IPS-20b (cell line): ENCODE measurements at regions not wholly inside any gene's neighbourhood (a gene's known extent, or its start where the extent isn't known, plus 50 kb on each side); places are given as distances from the start of the nearest gene placed in this dataset.

ENCODE experiments used
- H3K27ac ChIP-seq: one replicate; pipeline ENCODE4 v1.5.1; 2013; ENCODE audit warnings: low read length
- H3K27me3 ChIP-seq: 2 replicates; pipeline ENCODE4 v1.6.1; 2013; ENCODE audit warnings: mild to moderate bottlenecking, low read length, inconsistent platforms; ENCODE audit not compliant: insufficient read depth
- H3K36me3 ChIP-seq: 2 replicates; pipeline ENCODE4 v1.6.1; 2013; ENCODE audit warnings: low read depth, mild to moderate bottlenecking, inconsistent platforms, low read length, moderate library complexity; ENCODE audit not compliant: insufficient read depth
- H3K4me1 ChIP-seq: 2 replicates; pipeline ENCODE4 v1.6.1; 2013; ENCODE audit warnings: mild to moderate bottlenecking, control low read depth, inconsistent platforms, low read length, moderate library complexity; ENCODE audit not compliant: insufficient read depth
- H3K4me3 ChIP-seq: 2 replicates; pipeline ENCODE4 v1.5.1; 2013; ENCODE audit warnings: mild to moderate bottlenecking, low read length, inconsistent platforms
- H3K9ac ChIP-seq: 2 replicates; pipeline ENCODE4 v1.6.1; 2013; ENCODE audit warnings: low read depth, mild to moderate bottlenecking, inconsistent platforms, low read length, moderate library complexity
- H3K9me3 ChIP-seq: 2 replicates; pipeline ENCODE4 v1.6.1; 2013; ENCODE audit warnings: mild to moderate bottlenecking, low read depth, low read length, inconsistent platforms; ENCODE audit not compliant: insufficient read depth

DNA sequence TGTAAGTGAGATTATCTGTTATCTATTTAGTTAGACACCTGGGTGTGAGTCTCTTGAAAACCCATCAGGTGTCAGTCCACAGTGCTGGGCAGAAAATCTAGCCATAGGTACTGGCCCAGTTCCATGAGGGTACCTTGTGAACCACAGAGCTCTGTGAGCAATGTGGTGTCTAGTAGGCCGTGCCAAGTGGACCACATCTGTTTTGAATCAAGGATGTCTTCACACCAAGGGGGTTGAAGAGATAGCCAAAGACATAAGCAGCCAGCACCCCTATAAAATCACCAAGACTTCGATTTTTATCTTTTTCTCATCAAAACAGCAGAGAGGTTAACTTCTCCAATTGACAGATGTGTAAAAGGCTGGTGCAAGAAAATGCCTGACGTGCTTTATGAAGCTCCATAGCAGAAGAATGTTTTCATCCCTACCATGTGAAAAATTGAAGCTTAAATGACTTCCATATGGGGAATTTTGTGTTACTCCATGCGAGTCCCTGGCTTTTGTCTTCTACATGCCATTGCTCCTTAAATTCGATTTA lies 368.7 kb downstream of the HAO1 start:
- no peaks in the 10 kb centered on the region for H3K4me1 ChIP-seq
- no peaks in the 10 kb centered on the region for H3K36me3 ChIP-seq
- H3K9ac ChIP-seq: no peak overlapping the region
- H3K27me3 ChIP-seq: no peaks in the 10 kb centered on the region
- H3K9me3 ChIP-seq: no peaks in the 10 kb centered on the region
- no peak overlapping the region for H3K4me3 ChIP-seq
- no peak overlapping the region for H3K27ac ChIP-seq

DNA sequence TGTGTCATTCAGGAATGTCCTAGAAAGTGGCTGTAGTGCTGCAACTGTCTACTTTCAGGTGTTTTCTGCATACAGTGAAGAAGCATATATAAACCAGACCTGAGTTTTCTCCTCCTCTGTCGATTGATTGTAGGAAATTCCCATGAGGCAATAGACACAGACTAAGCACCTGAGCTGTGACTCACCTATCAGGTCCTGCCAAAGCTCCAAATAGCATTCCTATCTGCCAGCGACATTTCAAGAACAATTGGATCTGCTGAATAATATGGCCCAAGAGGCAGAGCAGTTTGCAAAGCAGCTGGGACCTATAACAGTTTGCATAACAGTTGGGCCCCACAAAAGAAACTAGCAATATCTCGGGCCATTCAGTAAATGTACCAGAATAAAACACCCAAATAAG lies 360.4 kb downstream of the HAO1 start:
- no peaks in the 10 kb centered on the region for H3K27me3 ChIP-seq
- H3K9me3 ChIP-seq: no peaks in the 10 kb centered on the region
- no peak overlapping the region for H3K27ac ChIP-seq
- no peaks in the 10 kb centered on the region for H3K36me3 ChIP-seq
- H3K4me1 ChIP-seq: no peaks in the 10 kb centered on the region
- H3K4me3 ChIP-seq: no peak overlapping the region
- H3K9ac ChIP-seq: no peak overlapping the region

DNA sequence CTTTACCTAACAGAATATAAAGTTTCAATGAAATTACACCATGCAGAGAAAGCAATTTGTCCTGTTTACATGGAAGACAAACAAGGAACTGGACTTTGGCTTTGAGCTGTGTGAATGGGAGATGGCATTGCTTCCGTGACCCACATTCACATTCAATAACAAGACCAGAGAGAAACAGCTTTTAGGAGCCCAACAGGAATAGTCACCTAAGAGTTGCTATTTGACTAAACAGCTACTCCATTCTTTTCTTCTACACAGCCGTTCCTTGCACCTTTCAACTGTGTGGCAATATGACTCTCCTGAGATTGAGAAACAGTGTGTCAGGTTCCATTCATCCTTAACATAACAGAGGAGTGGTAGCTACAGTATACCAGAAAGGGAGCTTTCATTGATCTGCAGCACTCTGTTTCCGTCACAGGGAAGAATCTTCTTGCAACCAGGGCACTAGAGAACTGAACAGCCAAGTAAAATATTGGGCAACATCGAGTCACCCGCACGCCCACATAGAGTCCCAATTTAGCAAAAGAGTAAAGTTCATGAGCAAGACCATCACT lies 355.1 kb downstream of the HAO1 start:
- Histone ChIP-seq H3K4me1 (no peaks in the 10 kb centered on the region), H3K9ac (no peak overlapping the region), H3K9me3 (no peaks in the 10 kb centered on the region), H3K27ac (no peak overlapping the region), H3K27me3 (no peaks in the 10 kb centered on the region), H3K36me3 (no peaks in the 10 kb centered on the region), H3K4me3 (no peak overlapping the region)

DNA sequence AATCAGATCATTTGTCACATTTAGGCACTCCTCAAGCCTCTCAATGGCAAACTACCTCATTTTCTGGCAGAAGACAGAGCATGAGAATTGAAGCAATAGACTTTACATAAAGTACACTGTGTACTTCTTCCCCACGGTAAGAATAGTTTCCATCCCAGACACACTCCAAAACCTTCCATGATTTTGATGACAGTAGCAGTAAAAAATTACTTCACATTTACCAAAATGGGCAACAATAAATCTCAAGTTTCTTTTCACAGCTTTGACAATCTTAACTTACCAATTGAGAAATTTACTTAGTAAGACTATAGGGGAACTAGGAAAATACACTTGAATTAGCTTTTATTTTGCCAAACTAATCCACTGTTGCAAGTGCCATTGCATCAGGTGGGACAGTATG lies 353.8 kb downstream of the HAO1 start:
- Histone ChIP-seq H3K27me3 (no peaks in the 10 kb centered on the region), H3K36me3 (no peaks in the 10 kb centered on the region), H3K4me3 (no peak overlapping the region), H3K4me1 (no peaks in the 10 kb centered on the region), H3K27ac (no peak overlapping the region), H3K9ac (no peak overlapping the region), H3K9me3 (no peaks in the 10 kb centered on the region)

DNA sequence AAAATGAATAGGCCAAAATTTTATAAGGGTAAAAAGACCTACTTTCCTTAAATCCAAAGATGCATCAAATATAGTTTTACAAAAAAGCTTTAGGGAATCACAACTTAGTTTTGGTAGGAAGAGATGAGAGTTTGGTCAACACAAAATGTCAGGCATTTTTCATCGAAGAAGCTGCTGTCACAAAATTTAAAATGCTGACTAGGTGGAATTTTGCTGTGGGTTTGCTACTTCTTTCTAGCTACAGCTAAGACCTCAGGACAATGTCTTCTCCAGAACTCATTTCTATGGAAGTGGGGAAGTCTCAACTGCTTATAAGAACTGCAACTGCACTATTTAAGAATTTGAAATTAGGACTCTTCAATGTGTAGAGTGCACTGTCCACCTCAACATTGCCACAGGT lies 351.1 kb downstream of the HAO1 start:
- H3K27ac ChIP-seq: no peak overlapping the region
- H3K9me3 ChIP-seq: no peaks in the 10 kb centered on the region; the same call in 1 of the 2 replicates
- no peak overlapping the region for H3K4me3 ChIP-seq
- no peaks in the 10 kb centered on the region for H3K36me3 ChIP-seq
- no peaks in the 10 kb centered on the region for H3K4me1 ChIP-seq
- no peak overlapping the region for H3K9ac ChIP-seq
- no peaks in the 10 kb centered on the region for H3K27me3 ChIP-seq

DNA sequence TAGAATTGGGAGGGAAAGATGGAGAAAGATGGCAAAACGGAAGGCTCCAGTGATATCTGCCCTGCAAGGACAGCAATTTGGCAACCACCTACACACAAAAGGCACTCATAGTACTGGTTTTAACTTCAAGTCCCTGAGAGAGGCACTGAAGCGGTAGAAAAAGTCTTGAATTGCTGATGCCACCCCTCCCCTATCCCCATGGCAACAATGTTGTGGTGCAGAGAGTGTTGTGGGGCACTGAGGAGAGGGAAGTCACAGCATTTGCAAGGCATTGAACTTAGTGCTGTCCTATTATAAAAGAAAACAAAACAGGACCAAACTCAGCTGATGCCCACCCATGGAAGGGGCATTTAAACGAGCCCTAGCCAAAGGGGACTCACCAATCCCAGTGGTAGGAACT lies 343.7 kb downstream of the HAO1 start:
- Histone ChIP-seq H3K9ac (no peak overlapping the region), H3K36me3 (no peaks in the 10 kb centered on the region), H3K4me3 (no peak overlapping the region), H3K4me1 (peaks cover 2% of the 10 kb centered on the region; the same call in 1 of the 2 replicates), H3K27me3 (no peaks in the 10 kb centered on the region), H3K9me3 (no peaks in the 10 kb centered on the region; the same call in 1 of the 2 replicates), H3K27ac (no peak overlapping the region)

DNA sequence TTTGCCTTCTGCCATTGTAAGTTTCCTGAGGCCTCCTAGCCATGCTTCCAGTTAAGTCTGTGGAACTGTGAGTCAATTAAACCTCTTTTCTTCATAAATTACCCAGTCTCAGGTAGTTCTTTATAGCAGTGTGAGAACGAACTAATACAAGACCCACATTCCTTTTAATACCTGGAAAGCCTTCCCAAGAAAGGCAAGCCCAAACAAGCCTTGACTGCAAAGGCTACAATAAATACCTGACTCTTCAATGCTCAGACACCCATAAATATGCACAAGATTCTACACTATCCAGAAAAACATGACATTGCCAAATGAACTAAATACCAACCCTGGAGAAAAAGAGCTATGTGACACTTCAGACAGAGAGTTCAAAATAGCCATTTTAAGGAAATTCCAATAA lies 338.8 kb downstream of the HAO1 start:
- Histone ChIP-seq H3K36me3 (no peaks in the 10 kb centered on the region), H3K4me3 (no peak overlapping the region), H3K27me3 (no peaks in the 10 kb centered on the region), H3K27ac (no peak overlapping the region), H3K4me1 (peaks cover 7% of the 10 kb centered on the region; the same call in 1 of the 2 replicates), H3K9me3 (no peaks in the 10 kb centered on the region), H3K9ac (no peak overlapping the region)

DNA sequence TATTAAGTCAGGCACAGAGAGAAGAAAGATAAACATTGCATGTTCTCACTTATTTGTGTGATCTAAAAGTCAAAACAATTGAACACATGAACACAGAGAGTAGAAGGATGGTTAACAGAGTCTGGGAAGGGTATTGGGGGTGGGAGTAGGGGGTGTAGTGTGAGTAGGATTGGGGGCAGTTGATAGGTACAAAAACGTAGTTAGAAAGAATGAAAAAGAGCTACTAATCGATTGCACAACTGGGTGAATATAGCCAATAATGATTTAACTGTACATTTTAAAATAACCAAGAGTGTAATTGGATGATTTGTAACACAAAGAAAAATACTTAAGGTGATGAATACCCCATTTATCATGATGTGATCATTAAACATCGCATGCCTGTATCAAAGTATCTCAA lies 333.3 kb downstream of the HAO1 start:
- H3K27ac ChIP-seq: no peak overlapping the region
- no peaks in the 10 kb centered on the region for H3K36me3 ChIP-seq
- H3K4me3 ChIP-seq: no peak overlapping the region
- H3K27me3 ChIP-seq: no peaks in the 10 kb centered on the region
- peaks cover under 1% of the 10 kb centered on the region; the same call in 1 of the 2 replicates for H3K4me1 ChIP-seq
- no peaks in the 10 kb centered on the region for H3K9me3 ChIP-seq
- no peak overlapping the region for H3K9ac ChIP-seq

DNA sequence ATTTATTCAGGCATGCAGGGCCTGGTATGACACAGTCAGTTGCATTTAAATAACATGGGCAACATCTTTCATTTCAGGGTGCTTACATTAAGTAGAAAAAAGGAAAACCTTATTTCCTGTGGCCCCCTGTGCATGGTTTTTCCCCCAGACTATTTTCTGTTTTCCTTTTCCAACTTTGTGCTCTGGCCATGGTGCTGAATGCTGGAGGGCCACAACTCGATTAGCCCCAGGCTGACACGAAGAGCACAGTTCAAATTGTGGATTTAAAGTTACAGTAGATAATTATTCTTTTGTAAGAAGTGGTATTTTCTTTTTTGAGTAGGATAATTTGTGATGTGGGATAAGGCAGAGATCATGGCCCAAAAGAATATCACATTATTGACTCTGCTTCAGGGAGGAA lies 332.0 kb downstream of the HAO1 start:
- H3K36me3 ChIP-seq: no peaks in the 10 kb centered on the region
- H3K27me3 ChIP-seq: no peaks in the 10 kb centered on the region
- H3K27ac ChIP-seq: no peak overlapping the region
- H3K4me1 ChIP-seq: no peaks in the 10 kb centered on the region
- no peaks in the 10 kb centered on the region for H3K9me3 ChIP-seq
- no peak overlapping the region for H3K4me3 ChIP-seq
- H3K9ac ChIP-seq: no peak overlapping the region

DNA sequence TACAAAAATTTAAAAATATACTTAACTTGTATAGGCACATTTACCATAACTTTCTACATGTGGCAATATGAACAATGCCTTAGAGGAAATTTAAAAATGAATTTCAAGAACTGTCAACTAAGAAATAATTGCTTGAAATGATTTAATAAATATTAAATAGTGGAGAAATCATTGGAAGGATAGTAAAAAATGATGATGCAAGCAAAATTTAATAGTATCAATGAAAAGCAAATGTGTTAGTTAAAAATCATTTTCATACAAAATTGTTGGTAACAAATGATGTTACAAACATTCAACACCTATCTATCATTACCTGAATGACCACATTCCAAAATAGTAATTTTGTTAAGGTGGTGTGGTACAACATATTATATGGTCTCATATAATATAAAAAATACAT lies 331.0 kb downstream of the HAO1 start:
- Histone ChIP-seq H3K27me3 (no peaks in the 10 kb centered on the region), H3K36me3 (no peaks in the 10 kb centered on the region), H3K4me1 (no peaks in the 10 kb centered on the region), H3K9me3 (no peaks in the 10 kb centered on the region), H3K27ac (no peak overlapping the region), H3K4me3 (no peak overlapping the region), H3K9ac (no peak overlapping the region)

DNA sequence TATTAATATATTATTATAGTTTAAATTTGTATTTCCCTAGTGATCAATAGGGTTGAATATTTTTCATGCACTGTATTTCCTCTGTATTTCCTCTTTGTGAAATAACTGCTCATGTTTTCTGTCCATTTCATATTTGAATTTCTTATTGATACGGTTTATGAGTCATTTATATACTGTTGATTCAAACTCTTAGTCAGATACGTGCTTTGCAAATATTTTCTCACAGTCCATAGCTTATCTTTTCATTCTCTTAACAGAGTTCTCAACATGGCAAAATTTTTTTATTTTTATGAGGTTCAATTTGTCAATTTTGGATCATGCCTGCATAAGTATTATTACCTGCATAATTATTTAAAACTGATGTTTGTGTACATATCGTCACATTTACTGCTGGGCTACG lies 329.6 kb downstream of the HAO1 start:
- no peaks in the 10 kb centered on the region for H3K27me3 ChIP-seq
- no peak overlapping the region for H3K9ac ChIP-seq
- H3K4me3 ChIP-seq: no peak overlapping the region
- H3K9me3 ChIP-seq: no peaks in the 10 kb centered on the region
- no peak overlapping the region for H3K27ac ChIP-seq
- no peaks in the 10 kb centered on the region for H3K36me3 ChIP-seq
- no peaks in the 10 kb centered on the region for H3K4me1 ChIP-seq

DNA sequence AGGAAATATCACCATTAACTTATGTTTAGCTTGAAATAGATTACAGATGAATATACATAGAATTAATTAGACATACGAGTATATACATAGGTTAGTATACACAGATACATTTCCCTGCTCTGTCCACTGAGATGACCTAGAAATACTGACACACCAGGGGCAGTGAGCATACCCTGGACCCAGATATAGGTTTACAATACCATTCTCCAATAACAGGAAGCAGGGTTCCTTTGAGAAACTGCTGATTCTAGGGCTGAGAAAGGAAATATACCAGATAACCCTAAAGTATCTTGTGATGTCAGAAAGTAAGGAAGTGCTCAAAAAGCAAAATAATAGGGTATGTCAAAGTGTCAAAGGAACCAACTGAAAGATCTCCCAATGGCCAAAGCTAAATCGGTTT lies 322.5 kb downstream of the HAO1 start:
- Histone ChIP-seq H3K9me3 (no peaks in the 10 kb centered on the region), H3K4me1 (no peaks in the 10 kb centered on the region), H3K27me3 (no peaks in the 10 kb centered on the region), H3K4me3 (no peak overlapping the region), H3K27ac (no peak overlapping the region), H3K36me3 (no peaks in the 10 kb centered on the region), H3K9ac (no peak overlapping the region)
